ENCODE measurements at regions not wholly inside any gene's neighbourhood (a gene's known extent, or its start where the extent isn't known, plus 50 kb on each side); places are given as distances from the start of the nearest gene placed in this dataset.

- TF ChIP-seq CTCF (IDR thresholded peaks at IDR 0.05; ENCODE audit: insufficient read depth, low read length, poor library complexity, severe bottlenecking): no peak
- H3K36me3 ChIP-seq (ENCODE audit: control insufficient read depth, insufficient read depth, low read length): no peaks in the 10 kb centered on the region
- no peaks in the 10 kb centered on the region for H3K27me3 ChIP-seq (replicated peaks; ENCODE audit: control insufficient read depth, insufficient read depth, low read length)
- H3K4me3 ChIP-seq (replicated peaks; ENCODE audit: low read depth, low read length): no peak overlapping the region
- no peak for DNase-seq (ENCODE audit: extremely low read depth, insufficient read length)
Measured at GRCh38 chr13:74084375-74084935, 49.7 kb downstream of the KLF12 start.

GRCh38 chr13:74082741-74083160 lies 51.5 kb downstream of the KLF12 start:
- no peak for DNase-seq (ENCODE audit: extremely low read depth, insufficient read length)
- TF ChIP-seq CTCF (IDR thresholded peaks at IDR 0.05; ENCODE audit: insufficient read depth, low read length, poor library complexity, severe bottlenecking): no peak
- H3K36me3 ChIP-seq (ENCODE audit: control insufficient read depth, insufficient read depth, low read length): no peaks in the 10 kb centered on the region
- H3K27me3 ChIP-seq (replicated peaks; ENCODE audit: control insufficient read depth, insufficient read depth, low read length): no peaks in the 10 kb centered on the region
- H3K4me3 ChIP-seq (replicated peaks; ENCODE audit: low read depth, low read length): no peak overlapping the region

- no peak for TF ChIP-seq CTCF (IDR thresholded peaks at IDR 0.05; ENCODE audit: insufficient read depth, low read length, poor library complexity, severe bottlenecking)
- no peaks in the 10 kb centered on the region for H3K36me3 ChIP-seq (ENCODE audit: control insufficient read depth, insufficient read depth, low read length)
- H3K27me3 ChIP-seq (replicated peaks; ENCODE audit: control insufficient read depth, insufficient read depth, low read length): no peaks in the 10 kb centered on the region
- no peak overlapping the region for H3K4me3 ChIP-seq (replicated peaks; ENCODE audit: low read depth, low read length)
- no peak for DNase-seq (ENCODE audit: extremely low read depth, insufficient read length)
Measured at GRCh38 chr13:74080762-74081161, 53.4 kb downstream of the KLF12 start.

GRCh38 chr13:74077792-74078191 lies 56.4 kb downstream of the KLF12 start:
- Histone ChIP-seq H3K27me3 (replicated peaks; ENCODE audit: control insufficient read depth, insufficient read depth, low read length) (no peaks in the 10 kb centered on the region), H3K36me3 (ENCODE audit: control insufficient read depth, insufficient read depth, low read length) (no peaks in the 10 kb centered on the region), H3K4me3 (replicated peaks; ENCODE audit: low read depth, low read length) (no peak overlapping the region)
- DNase-seq (ENCODE audit: extremely low read depth, insufficient read length): no peak
- TF ChIP-seq CTCF (IDR thresholded peaks at IDR 0.05; ENCODE audit: insufficient read depth, low read length, poor library complexity, severe bottlenecking): no peak

- TF ChIP-seq CTCF (IDR thresholded peaks at IDR 0.05; ENCODE audit: insufficient read depth, low read length, poor library complexity, severe bottlenecking): no peak
- Histone ChIP-seq H3K4me3 (replicated peaks; ENCODE audit: low read depth, low read length) (no peak overlapping the region), H3K36me3 (ENCODE audit: control insufficient read depth, insufficient read depth, low read length) (no peaks in the 10 kb centered on the region), H3K27me3 (replicated peaks; ENCODE audit: control insufficient read depth, insufficient read depth, low read length) (no peaks in the 10 kb centered on the region)
- no peak for DNase-seq (ENCODE audit: extremely low read depth, insufficient read length)
Measured at GRCh38 chr13:74077375-74077774, 56.8 kb downstream of the KLF12 start.

- Histone ChIP-seq H3K36me3 (ENCODE audit: control insufficient read depth, insufficient read depth, low read length) (no peaks in the 10 kb centered on the region), H3K27me3 (replicated peaks; ENCODE audit: control insufficient read depth, insufficient read depth, low read length) (no peaks in the 10 kb centered on the region), H3K4me3 (replicated peaks; ENCODE audit: low read depth, low read length) (no peak overlapping the region)
- DNase-seq (ENCODE audit: extremely low read depth, insufficient read length): no peak
- TF ChIP-seq CTCF (IDR thresholded peaks at IDR 0.05; ENCODE audit: insufficient read depth, low read length, poor library complexity, severe bottlenecking): no peak
Measured at GRCh38 chr13:74074723-74075122, 59.5 kb downstream of the KLF12 start.
